Cardiac fibroblast (primary cell): ENCODE measurements at regions not wholly inside any gene's neighbourhood (a gene's known extent, or its start where the extent isn't known, plus 50 kb on each side); places are given as distances from the start of the nearest gene placed in this dataset.

ENCODE experiments used
- DNase-seq, 2 donors: peaks; one replicate each; pipeline versions ENCODE4 v3.0.0 to v3.0.0-alpha.2; 2010; ENCODE audit warnings: low read depth in 2 of 2
- H3K4me3 ChIP-seq, 2 donors: replicated peaks in 1 of 2; 1 replicate in 1 of 2; 2 replicates in 1 of 2; pipeline ENCODE4 v1.5.1; 2011; ENCODE audit warnings: low read depth in 2 of 2, low read length in 2 of 2, mild to moderate bottlenecking in 2 of 2, moderate library complexity in 1 of 2
- CTCF ChIP-seq: IDR thresholded peaks from one replicate; pipeline ENCODE4 v1.5.1; 2011; ENCODE audit warnings: low read depth, mild to moderate bottlenecking, low read length, inconsistent platforms

DNA sequence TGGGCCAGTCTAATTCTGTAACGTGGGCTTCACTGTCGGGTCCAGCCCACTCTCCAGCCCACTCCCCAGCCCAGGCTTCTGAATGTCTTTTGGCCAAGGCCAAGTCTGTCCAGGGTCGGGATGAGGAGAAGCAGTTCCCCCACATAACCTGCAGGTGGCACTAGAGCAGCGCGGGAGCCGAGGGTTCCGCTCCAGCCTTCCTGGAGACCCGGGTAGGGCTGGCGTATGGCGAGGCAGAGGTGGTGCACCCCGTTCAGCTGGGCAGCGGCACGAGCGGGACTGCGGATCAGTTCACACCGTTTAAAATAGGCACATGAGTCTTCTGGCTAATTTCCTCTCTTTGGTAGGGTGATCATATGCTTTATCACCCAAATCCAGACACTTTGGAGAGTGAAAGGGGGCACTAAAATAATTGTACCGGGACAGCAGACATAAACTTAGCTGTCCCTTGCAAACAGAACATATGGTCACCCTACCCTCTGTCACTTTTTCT lies 185.9 kb downstream of the MSX2 start:
- TF ChIP-seq CTCF, result peak; percentile 91
- H3K4me3 ChIP-seq, result no peak overlapping the region
- peak; percentile 43 to 60 for DNase-seq

DNA sequence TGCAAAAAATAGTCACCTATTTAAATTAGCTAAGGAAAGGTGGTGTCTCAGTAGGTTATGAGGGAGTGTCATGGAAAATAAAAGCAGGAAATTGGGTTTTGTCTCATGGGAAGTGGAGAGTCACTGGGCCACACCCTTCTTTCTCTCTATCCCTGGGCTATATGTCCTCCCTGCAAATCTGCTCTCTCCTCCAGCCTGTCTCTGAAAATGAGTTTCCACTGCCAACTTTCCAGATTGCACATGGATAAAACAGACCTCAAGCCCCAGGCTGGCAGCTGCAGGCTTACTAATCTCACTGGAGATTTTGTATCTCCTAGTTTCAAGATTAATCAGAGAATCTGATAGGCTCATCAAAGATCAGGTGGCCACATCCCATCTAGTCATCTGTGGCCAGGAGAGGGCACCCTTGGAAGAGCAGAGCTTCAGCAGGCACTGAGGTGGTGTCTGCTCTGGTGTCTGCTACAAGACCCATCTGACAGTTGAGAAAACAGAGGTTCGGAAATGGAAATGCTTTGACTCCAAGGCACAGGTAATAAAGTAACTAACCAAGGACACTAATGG lies 178.9 kb downstream of the MSX2 start:
- no peak for DNase-seq
- no peak for TF ChIP-seq CTCF
- H3K4me3 ChIP-seq, result no peak overlapping the region

- TF ChIP-seq CTCF, result no peak
- no peak for DNase-seq
- H3K4me3 ChIP-seq, result no peak overlapping the region
These were observed 177.0 kb downstream of the MSX2 start for GRCh38 chr5:174901336-174901735.

GRCh38 chr5:174900240-174900865 lies 176.0 kb downstream of the MSX2 start:
- no peak for TF ChIP-seq CTCF
- no peak overlapping the region for H3K4me3 ChIP-seq
- DNase-seq, result no peak

GRCh38 chr5:174897281-174897950 lies 173.0 kb downstream of the MSX2 start:
- H3K4me3 ChIP-seq, result no peak overlapping the region
- no peak for TF ChIP-seq CTCF
- DNase-seq, result no peak

GRCh38 chr5:174895360-174895759 lies 171.0 kb downstream of the MSX2 start:
- no peak for TF ChIP-seq CTCF
- no peak for DNase-seq

More at GRCh38 chr5:174895360-174895759, 171.0 kb downstream of the MSX2 start:
- H3K4me3 ChIP-seq, result no peak overlapping the region
